ENCODE measurements at regions not wholly inside any gene's neighbourhood (a gene's known extent, or its start where the extent isn't known, plus 50 kb on each side); places are given as distances from the start of the nearest gene placed in this dataset.
"Not testable (repeated sequence)": the region's sequence is repeated elsewhere in the genome, so short reads cannot be mapped to it uniquely, and the experiment has no call there.

GRCh38 chr16:58837950-58838349 lies 103.8 kb upstream of the GOT2 start:
- DNase-seq (ENCODE audit: low read depth in 2 of 2): no peak

GRCh38 chr16:58836427-58836826 lies 102.3 kb upstream of the GOT2 start:
- no peak for DNase-seq (ENCODE audit: low read depth in 2 of 2)

DNA sequence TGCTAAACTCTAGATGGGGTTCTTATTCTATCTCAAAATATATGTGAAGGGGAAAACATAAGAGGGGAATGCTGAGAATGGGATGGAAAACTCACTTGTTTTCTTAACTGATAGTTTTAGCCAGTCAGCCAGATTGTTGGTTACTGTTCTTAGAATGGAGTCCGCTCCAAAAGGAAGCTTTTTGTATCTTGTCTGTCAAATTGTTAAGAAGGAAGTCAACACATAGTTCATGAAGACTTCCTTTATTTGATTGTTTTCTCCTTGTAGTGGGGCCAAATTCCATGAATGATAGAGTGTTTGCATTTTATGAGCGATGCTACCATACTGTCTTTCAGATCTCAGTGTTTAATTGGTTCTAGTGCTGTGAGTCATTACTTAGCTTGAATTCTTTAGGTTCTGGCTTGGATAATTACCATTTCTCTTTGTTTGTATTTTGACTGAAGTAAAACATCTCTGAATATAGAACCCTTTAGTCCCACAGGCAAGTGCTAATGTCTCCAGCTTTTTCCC lies 98.3 kb upstream of the GOT2 start:
- DNase-seq (ENCODE audit: low read depth in 2 of 2): no peak

- DNase-seq (ENCODE audit: low read depth in 2 of 2): no peak
Observed at GRCh38 chr16:58831386-58831785, 97.3 kb upstream of the GOT2 start.

DNA sequence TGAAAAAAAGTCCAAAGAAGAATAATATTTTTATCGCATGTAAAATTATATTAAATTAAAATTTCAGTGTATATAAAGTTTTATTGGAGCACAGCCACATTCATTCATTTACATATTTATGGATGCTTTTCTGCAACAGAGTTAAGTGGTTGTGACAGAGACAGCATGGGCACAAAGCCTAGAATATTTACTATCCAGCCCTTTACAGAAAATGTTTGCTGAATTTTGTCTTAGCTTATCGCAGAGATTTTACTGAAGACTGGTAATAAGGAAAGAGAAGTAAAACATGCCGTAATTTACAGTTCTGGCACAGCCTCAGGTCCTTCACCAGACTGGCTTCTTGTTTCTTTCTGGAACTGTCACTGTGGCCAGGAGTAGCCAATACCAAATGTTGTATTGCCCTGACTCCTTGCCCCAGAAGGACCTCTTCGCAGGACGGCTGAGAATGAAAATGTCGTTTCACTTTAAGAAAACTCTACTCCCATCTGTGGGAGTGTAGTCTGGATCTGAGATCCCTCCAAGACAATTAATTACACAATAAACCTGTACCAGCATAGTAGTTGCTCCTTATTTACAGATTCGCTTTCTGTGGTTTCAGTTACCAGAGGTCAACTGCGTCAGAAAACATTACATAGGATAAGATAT lies 94.9 kb upstream of the GOT2 start:
- DNase-seq (ENCODE audit: low read depth in 2 of 2): no peak

GRCh38 chr16:58824201-58824600 lies 90.1 kb upstream of the GOT2 start:
- no peak for DNase-seq (ENCODE audit: low read depth in 2 of 2)

- no peak for DNase-seq (ENCODE audit: low read depth in 2 of 2)
Observed at GRCh38 chr16:58821886-58822285, 87.8 kb upstream of the GOT2 start.

- no peak for DNase-seq (ENCODE audit: low read depth in 2 of 2)
Observed at GRCh38 chr16:58820411-58820810, 86.3 kb upstream of the GOT2 start.

DNA sequence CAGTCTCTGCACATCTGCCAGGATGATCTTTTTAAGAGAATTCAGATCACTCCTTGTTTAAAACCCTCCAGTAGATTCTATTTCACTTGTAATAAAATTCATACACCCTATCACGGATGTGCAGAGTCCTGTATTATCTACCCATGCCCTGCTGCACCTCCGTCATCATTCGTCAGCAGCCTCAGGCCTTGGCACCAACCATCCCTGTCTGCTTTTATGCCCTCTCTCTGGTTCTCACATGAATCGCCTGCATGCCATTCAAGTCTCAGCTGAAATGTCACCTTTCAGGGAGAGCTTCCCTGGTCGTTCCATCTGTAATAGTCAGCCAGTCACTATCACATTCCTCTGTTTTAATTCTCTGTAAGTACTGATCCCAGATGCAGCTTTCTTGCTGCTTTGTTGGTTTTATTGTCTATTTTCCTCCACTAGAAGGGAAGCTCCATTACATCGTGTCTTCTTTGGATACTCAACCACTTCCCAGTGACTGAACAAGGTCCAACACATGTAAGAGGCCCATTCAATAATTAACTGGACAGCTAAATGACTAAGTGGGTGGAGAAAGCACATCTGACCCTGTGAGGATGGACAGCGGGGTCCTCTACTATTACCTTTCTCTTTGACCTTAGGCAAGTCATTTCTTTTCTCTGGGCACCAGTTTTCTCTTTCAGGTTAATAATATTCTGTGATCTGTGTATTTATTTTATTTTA lies 81.2 kb upstream of the GOT2 start:
- DNase-seq (ENCODE audit: low read depth in 2 of 2): no peak

- DNase-seq (ENCODE audit: low read depth in 2 of 2): peak; percentile 49 to 57
Observed at GRCh38 chr16:58814348-58814801, 80.3 kb upstream of the GOT2 start.

DNA sequence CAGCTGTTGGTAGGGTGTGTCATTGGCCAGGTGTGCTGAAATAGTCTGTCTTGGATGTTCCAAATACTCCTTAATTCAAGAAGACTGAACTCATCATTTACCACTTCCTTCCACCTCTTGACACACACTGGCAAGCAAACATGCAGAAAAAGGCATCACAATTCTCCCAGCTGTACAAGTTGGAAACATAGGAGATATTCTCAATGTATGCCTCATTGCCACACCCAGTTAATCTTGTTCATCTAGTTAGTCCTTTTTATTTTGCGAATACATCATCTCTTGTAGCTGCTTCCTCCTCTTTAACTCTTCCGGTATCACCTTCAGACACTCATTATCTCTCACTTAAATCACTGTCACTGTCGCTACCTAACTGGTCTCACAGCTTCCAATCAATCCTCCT lies 75.1 kb upstream of the GOT2 start:
- no peak for DNase-seq (ENCODE audit: low read depth in 2 of 2)

DNA sequence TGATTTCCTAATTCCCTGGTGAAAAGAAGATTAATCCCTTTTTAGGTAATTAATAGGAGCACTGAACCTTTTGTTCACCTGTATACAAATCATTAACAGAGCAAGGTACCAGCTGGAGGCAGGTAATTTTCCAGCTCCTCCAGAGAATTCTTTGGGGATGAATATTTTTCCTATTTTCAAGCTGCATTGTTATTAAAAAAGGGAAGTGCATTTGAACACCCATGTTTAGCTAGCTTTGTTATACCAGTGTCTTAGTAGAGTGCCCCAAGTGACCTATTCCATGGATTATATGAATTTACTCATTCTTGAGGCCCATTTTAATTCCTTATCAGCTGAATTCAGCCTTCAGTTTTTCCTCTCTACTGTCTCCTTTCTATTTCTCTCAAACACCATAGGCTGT lies 73.2 kb upstream of the GOT2 start:
- no peak for DNase-seq (ENCODE audit: low read depth in 2 of 2)

DNA sequence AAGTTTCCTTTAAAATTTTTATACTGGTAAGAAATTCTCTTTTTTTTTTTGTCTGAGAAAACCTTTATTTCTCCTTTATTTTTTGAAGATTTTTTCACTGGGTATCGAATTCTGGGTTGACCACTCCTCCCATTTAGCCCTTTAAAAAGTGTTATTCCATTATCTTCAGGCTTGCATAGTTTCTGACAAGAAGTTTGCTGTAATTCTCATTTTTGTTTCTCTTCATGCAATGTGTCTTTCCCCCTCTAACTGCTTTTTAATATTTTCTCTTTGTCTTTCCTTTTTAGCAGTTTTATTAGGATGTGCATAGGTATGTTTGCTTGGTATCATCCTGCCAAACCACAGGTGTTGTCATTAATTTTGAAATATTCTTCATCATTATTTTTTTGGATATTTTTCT lies 67.7 kb upstream of the GOT2 start:
- DNase-seq (ENCODE audit: low read depth in 2 of 2): no peak

DNA sequence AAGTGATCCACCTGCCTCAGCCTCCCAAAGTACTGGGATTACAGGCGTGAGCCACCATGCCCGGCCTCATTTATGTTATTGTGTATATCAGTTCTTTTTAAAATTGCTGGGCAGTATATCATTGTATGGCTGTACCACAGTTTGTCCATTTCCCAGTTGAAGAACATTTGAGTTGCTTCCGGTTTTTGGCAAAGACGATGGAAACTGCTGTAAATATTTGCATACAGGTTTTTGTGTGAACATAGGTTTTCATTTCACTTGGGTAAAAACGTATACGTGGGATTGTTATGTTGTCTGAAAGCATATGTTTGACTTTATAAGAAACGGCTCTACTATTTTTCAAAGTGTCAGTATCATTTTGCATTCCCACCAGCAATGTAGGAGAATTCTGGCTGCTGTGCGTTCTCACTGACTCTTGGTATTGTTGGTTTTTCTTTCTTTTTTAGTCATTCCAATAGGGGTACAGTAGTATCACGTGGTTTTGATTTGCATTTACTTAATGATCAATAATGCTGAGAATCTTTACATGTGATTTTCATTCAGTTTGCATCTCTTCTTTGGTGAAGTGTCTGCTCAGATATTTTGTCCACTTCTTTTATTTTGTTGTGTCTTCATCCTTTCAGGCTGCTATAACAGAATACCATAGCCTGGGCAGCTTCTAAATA lies 63.2 kb upstream of the GOT2 start:
- no peak for DNase-seq (ENCODE audit: low read depth in 2 of 2)

- no peak for DNase-seq (ENCODE audit: low read depth in 2 of 2)
Observed at GRCh38 chr16:58793366-58793765, 59.2 kb upstream of the GOT2 start.

DNA sequence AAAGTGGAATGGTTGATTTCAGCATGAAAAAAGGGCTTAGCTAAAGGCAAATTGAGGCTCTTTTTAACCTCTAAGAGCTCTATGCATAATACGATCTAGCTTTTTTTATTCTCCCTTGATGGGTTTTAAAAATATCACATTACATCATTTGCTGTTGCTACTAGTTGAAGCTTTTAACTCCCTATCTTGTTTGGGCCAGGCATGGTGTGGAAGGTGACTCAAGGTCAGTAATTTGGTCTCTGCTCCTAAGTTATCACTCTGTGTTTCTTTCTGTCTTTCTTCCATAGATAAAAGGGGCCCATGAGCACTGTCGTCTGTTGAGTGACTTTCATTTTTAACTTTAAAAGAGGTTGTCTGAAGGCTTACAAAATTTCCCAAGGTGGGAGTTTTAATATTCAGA lies 58.1 kb upstream of the GOT2 start:
- DNase-seq (ENCODE audit: low read depth in 2 of 2): no peak

- DNase-seq (ENCODE audit: low read depth in 2 of 2): not testable (repeated sequence)
Observed at GRCh38 chr16:58790816-58791557, 56.9 kb upstream of the GOT2 start.

DNA sequence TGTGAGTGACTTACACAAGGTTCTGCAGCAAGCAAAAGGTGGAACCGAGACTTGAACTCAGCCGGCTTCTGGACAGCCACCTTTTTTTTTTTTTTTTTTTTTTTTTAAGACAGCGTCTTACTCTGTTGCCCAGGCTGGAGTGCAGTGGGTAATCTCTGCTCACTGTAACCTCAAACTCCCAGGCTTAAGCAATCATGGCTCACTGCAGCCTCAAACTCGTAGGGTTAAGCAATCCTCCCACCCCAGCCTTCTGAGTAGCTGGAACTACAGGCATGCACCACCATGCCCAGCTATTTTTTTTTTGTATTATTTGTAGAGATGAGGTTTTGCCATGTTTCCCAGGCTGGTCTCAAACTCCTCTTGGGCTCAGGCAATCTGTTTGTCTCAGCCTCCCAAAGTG lies 55.2 kb upstream of the GOT2 start:
- DNase-seq (ENCODE audit: low read depth in 2 of 2): no peak
